NCI-H187 treated with DMSO at 0.1 percent for 48 hours (cell line): ENCODE measurements at regions not wholly inside any gene's neighbourhood (a gene's known extent, or its start where the extent isn't known, plus 50 kb on each side); places are given as distances from the start of the nearest gene placed in this dataset.
"Not testable (repeated sequence)": the region's sequence is repeated elsewhere in the genome, so short reads cannot be mapped to it uniquely, and the experiment has no call there.

Experiments used
- DNase-seq: peaks from one replicate; lab custom pipeline; 2025; lab: John Stamatoyannopoulos, UW

GRCh38 chr12:76664731-76665130 is 99.2 kb upstream of the ZDHHC17 start:
- no peak for DNase-seq

GRCh38 chr12:76666290-76666835 is 97.6 kb upstream of the ZDHHC17 start:
- peak; percentile 30 for DNase-seq

GRCh38 chr12:76669981-76670380 is 93.9 kb upstream of the ZDHHC17 start:
- no peak for DNase-seq

- DNase-seq: no peak
These were observed 93.1 kb upstream of the ZDHHC17 start for GRCh38 chr12:76670776-76671175.

GRCh38 chr12:76674669-76675315 is 89.1 kb upstream of the ZDHHC17 start:
- no peak for DNase-seq

- not testable (repeated sequence) for DNase-seq
These were observed 87.7 kb upstream of the ZDHHC17 start for GRCh38 chr12:76676261-76676660.

- no peak for DNase-seq
These were observed 84.9 kb upstream of the ZDHHC17 start for GRCh38 chr12:76678992-76679391.

GRCh38 chr12:76679778-76680177 is 84.1 kb upstream of the ZDHHC17 start:
- no peak for DNase-seq

GRCh38 chr12:76680940-76681339 is 83.0 kb upstream of the ZDHHC17 start:
- DNase-seq: no peak

GRCh38 chr12:76685246-76685678 is 78.7 kb upstream of the ZDHHC17 start:
- peak; percentile 32 for DNase-seq

GRCh38 chr12:76687981-76688380 is 75.9 kb upstream of the ZDHHC17 start:
- no peak for DNase-seq

- DNase-seq: no peak
These were observed 75.3 kb upstream of the ZDHHC17 start for GRCh38 chr12:76688631-76689030.

GRCh38 chr12:76690921-76691700 is 72.8 kb upstream of the ZDHHC17 start:
- no peak for DNase-seq

- DNase-seq: no peak
These were observed 71.1 kb upstream of the ZDHHC17 start for GRCh38 chr12:76692846-76693245.

GRCh38 chr12:76694369-76694768 is 69.5 kb upstream of the ZDHHC17 start:
- DNase-seq: no peak

- DNase-seq: no peak
These were observed 67.7 kb upstream of the ZDHHC17 start for GRCh38 chr12:76696186-76696585.

- DNase-seq: no peak
These were observed 66.1 kb upstream of the ZDHHC17 start for GRCh38 chr12:76697849-76698248.

GRCh38 chr12:76698316-76698715 is 65.6 kb upstream of the ZDHHC17 start:
- DNase-seq: no peak

- DNase-seq: no peak
These were observed 64.9 kb upstream of the ZDHHC17 start for GRCh38 chr12:76698966-76699365.

- no peak for DNase-seq
These were observed 62.2 kb upstream of the ZDHHC17 start for GRCh38 chr12:76701690-76702089.

- no peak for DNase-seq
These were observed 61.0 kb upstream of the ZDHHC17 start for GRCh38 chr12:76702946-76703345.

- no peak for DNase-seq
These were observed 59.2 kb upstream of the ZDHHC17 start for GRCh38 chr12:76704693-76705092.

- DNase-seq: no peak
These were observed 57.8 kb upstream of the ZDHHC17 start for GRCh38 chr12:76706101-76706500.
